ENCODE measurements at regions not wholly inside any gene's neighbourhood (a gene's known extent, or its start where the extent isn't known, plus 50 kb on each side); places are given as distances from the start of the nearest gene placed in this dataset.
A peak's percentile ranks its signal among the peaks of the same experiment; 100 is the strongest.
"Not testable (repeated sequence)": the region's sequence is repeated elsewhere in the genome, so short reads cannot be mapped to it uniquely, and the experiment has no call there.

DNA sequence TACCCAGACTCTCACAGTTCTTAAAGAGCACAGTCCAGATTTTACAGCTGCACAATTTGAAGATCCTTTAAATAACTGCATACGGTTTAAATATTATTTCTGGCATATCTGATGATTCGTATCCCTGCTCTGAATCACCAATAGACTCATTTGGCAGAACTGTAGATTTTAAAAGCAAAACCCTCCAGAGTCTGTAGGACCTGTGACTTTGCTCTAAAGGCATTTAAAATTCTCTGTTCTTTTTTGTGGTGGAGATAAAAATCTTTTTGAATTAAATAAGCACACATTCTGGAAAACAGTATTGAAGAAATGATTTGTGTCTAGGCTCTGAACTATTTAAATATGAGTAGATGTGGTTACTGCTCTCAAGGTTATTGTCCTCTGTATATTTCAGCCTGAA is 246.2 kb upstream of the PITX2 start:
- TF ChIP-seq, protein P1, sequence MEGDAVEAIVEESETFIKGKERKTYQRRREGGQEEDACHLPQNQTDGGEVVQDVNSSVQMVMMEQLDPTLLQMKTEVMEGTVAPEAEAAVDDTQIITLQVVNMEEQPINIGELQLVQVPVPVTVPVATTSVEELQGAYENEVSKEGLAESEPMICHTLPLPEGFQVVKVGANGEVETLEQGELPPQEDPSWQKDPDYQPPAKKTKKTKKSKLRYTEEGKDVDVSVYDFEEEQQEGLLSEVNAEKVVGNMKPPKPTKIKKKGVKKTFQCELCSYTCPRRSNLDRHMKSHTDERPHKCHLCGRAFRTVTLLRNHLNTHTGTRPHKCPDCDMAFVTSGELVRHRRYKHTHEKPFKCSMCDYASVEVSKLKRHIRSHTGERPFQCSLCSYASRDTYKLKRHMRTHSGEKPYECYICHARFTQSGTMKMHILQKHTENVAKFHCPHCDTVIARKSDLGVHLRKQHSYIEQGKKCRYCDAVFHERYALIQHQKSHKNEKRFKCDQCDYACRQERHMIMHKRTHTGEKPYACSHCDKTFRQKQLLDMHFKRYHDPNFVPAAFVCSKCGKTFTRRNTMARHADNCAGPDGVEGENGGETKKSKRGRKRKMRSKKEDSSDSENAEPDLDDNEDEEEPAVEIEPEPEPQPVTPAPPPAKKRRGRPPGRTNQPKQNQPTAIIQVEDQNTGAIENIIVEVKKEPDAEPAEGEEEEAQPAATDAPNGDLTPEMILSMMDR (IDR thresholded peaks at IDR 0.05), result no peak
- WGBS (ENCODE audit: insufficient coverage), result 100% methylated on average over 1 of the region's 2 CpGs
- no peaks in the 10 kb centered on the region for H3K36me3 Mint-ChIP-seq
- peaks cover 8% of the 10 kb centered on the region for H3K4me1 Mint-ChIP-seq
- H3K27ac Mint-ChIP-seq, result no peak overlapping the region
- H3K36me3 ChIP-seq (replicated peaks in 1 of 2; ENCODE audit: control insufficient read depth in 1 of 2, insufficient read depth in 2 of 2, low read length in 2 of 2), result no peaks in the 10 kb centered on the region
- no peak overlapping the region for H3K4me2 ChIP-seq (replicated peaks; ENCODE audit: extremely low read depth, low read length, poor library complexity, severe bottlenecking)
- H3K27me3 ChIP-seq (ENCODE audit: control insufficient read depth in 2 of 2, insufficient read depth in 2 of 2, low read length in 2 of 2), result no peaks in the 10 kb centered on the region
- no peak overlapping the region for H3K4me3 ChIP-seq (replicated peaks in 1 of 3; ENCODE audit: low read depth in 2 of 3, low read length in 3 of 3)
- peaks cover 0 to 4% (median 0%) of the 10 kb centered on the region in 7 donors for H3K9me3 Mint-ChIP-seq
- no peaks in the 10 kb centered on the region for H3K27me3 Mint-ChIP-seq (ENCODE audit: low read depth in 3 of 3)
- no peak for DNase-seq
- H3K4me1 ChIP-seq (ENCODE audit: control insufficient read depth in 1 of 2, insufficient read depth in 2 of 2, low read length in 2 of 2), result no peaks in the 10 kb centered on the region
- H3K27ac ChIP-seq (ENCODE audit: low read depth in 1 of 2, low read length in 2 of 2), result no peak overlapping the region
- H2AFZ ChIP-seq (ENCODE audit: insufficient read depth, low read depth, low read length, poor library complexity, severe bottlenecking), result no peak overlapping the region
- intact Hi-C loops (cut with micrococcal nuclease), result no loop called here
- H3K9ac ChIP-seq (ENCODE audit: insufficient read depth, low read length, poor library complexity, severe bottlenecking), result no peak overlapping the region
- H4K20me1 ChIP-seq (ENCODE audit: insufficient read depth, low read length), result no peaks in the 10 kb centered on the region
- H3K4me3 Mint-ChIP-seq, result no peak overlapping the region
- H3K9me3 ChIP-seq (replicated peaks in 1 of 2; ENCODE audit: control insufficient read depth in 1 of 2, insufficient read depth in 1 of 2, low read length in 2 of 2), result no peaks in the 10 kb centered on the region
- H3K79me2 ChIP-seq (ENCODE audit: insufficient read depth, low read length), result no peaks in the 10 kb centered on the region

DNA sequence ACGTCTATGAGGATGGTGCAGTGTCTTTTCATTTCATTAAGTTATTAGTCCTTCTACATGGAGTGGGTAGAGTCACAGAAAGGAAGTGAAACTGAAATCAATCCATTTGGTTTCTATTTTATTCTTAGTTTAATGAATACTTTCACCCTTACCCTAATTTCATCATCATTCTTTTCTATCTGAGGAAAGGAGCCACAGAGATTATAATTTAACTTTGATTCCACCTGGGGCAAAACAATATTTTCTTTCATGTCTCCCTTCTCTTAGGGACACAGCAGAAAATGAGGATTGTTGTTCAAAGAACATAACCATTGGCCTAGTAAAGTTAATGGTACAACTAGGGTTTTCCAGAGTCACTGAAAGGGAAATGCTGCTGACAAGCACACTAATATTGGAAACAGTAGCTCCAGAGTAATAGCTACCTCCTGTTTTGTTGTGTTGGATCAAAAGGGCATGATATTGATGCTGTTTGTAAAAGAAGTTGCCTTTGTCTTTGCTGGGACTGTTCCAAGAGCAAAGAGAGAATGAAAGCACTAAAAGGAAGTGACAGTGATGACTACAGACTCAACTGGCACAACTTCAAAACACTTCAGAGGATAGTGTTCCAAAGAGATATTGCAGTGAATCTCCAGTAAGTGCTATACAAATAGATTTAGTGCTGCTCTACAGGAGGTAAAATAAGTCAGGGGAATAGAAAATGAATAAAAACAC is 247.1 kb upstream of the PITX2 start:
- no peaks in the 10 kb centered on the region for H3K36me3 ChIP-seq (replicated peaks in 1 of 2; ENCODE audit: control insufficient read depth in 1 of 2, insufficient read depth in 2 of 2, low read length in 2 of 2)
- H3K4me3 Mint-ChIP-seq, result no peak overlapping the region
- no peak overlapping the region for H3K9ac ChIP-seq (ENCODE audit: insufficient read depth, low read length, poor library complexity, severe bottlenecking)
- TF ChIP-seq, protein P1 (IDR thresholded peaks at IDR 0.05), result no peak
- no peak overlapping the region for H3K4me3 ChIP-seq (replicated peaks in 1 of 3; ENCODE audit: low read depth in 2 of 3, low read length in 3 of 3)
- H3K9me3 Mint-ChIP-seq, result peaks cover 0 to 4% (median 0%) of the 10 kb centered on the region in 7 donors
- H3K4me2 ChIP-seq (replicated peaks; ENCODE audit: extremely low read depth, low read length, poor library complexity, severe bottlenecking), result no peak overlapping the region
- H3K9me3 ChIP-seq (replicated peaks in 1 of 2; ENCODE audit: control insufficient read depth in 1 of 2, insufficient read depth in 1 of 2, low read length in 2 of 2), result no peaks in the 10 kb centered on the region
- no peaks in the 10 kb centered on the region for H3K79me2 ChIP-seq (ENCODE audit: insufficient read depth, low read length)
- no peaks in the 10 kb centered on the region for H4K20me1 ChIP-seq (ENCODE audit: insufficient read depth, low read length)
- no peaks in the 10 kb centered on the region for H3K27me3 Mint-ChIP-seq (ENCODE audit: low read depth in 3 of 3)
- no peak overlapping the region for H3K27ac ChIP-seq (ENCODE audit: low read depth in 1 of 2, low read length in 2 of 2)
- no peaks in the 10 kb centered on the region for H3K36me3 Mint-ChIP-seq
- no CpG with 5 or more reads among the region's 1 CpG for WGBS (ENCODE audit: insufficient coverage)
- DNase-seq, result no peak
- no peaks in the 10 kb centered on the region for H3K27me3 ChIP-seq (ENCODE audit: control insufficient read depth in 2 of 2, insufficient read depth in 2 of 2, low read length in 2 of 2)
- intact Hi-C loops (cut with micrococcal nuclease), result no loop called here
- peak overlapping the region in 1 of 7 donors; percentile 28 for H3K27ac Mint-ChIP-seq
- H3K4me1 ChIP-seq (ENCODE audit: control insufficient read depth in 1 of 2, insufficient read depth in 2 of 2, low read length in 2 of 2), result no peaks in the 10 kb centered on the region
- no peak overlapping the region for H2AFZ ChIP-seq (ENCODE audit: insufficient read depth, low read depth, low read length, poor library complexity, severe bottlenecking)
- H3K4me1 Mint-ChIP-seq, result peaks cover 8% of the 10 kb centered on the region

DNA sequence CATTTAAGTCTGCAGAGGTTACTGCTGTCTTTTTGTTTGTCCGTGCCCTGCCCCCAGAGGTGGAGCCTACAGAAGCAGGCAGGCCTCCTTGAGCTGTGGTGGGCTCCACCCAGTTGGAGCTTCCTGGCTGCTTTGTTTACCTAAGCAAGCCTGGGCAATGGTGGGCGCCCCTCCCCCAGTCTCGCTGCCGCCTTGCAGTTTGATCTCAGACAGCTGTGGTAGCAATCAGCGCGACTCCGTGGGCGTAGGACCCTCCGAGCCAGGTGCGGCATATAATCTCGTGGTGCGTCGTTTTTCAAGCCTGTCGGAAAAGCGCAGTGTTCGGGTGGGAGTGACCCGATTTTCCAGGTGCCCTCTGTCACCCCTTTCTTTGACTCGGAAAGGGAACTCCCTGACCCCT is 253.3 kb upstream of the PITX2 start:
- H3K27ac Mint-ChIP-seq; H3K4me1 Mint-ChIP-seq; H3K27me3 ChIP-seq (ENCODE audit: control insufficient read depth in 2 of 2, insufficient read depth in 2 of 2, low read length in 2 of 2); H3K4me3 Mint-ChIP-seq; H3K4me2 ChIP-seq (replicated peaks; ENCODE audit: extremely low read depth, low read length, poor library complexity, severe bottlenecking); intact Hi-C loops (cut with micrococcal nuclease); H4K20me1 ChIP-seq (ENCODE audit: insufficient read depth, low read length); H3K36me3 Mint-ChIP-seq; H3K36me3 ChIP-seq (replicated peaks in 1 of 2; ENCODE audit: control insufficient read depth in 1 of 2, insufficient read depth in 2 of 2, low read length in 2 of 2); H3K9me3 ChIP-seq (replicated peaks in 1 of 2; ENCODE audit: control insufficient read depth in 1 of 2, insufficient read depth in 1 of 2, low read length in 2 of 2); H3K27me3 Mint-ChIP-seq (ENCODE audit: low read depth in 3 of 3); H3K4me3 ChIP-seq (replicated peaks in 1 of 3; ENCODE audit: low read depth in 2 of 3, low read length in 3 of 3); H2AFZ ChIP-seq (ENCODE audit: insufficient read depth, low read depth, low read length, poor library complexity, severe bottlenecking); H3K4me1 ChIP-seq (ENCODE audit: control insufficient read depth in 1 of 2, insufficient read depth in 2 of 2, low read length in 2 of 2); H3K9ac ChIP-seq (ENCODE audit: insufficient read depth, low read length, poor library complexity, severe bottlenecking); DNase-seq; H3K27ac ChIP-seq (ENCODE audit: low read depth in 1 of 2, low read length in 2 of 2); H3K79me2 ChIP-seq (ENCODE audit: insufficient read depth, low read length): not testable (repeated sequence)
- 94% methylated on average over 17 of the region's 18 CpGs for WGBS (ENCODE audit: insufficient coverage)
- H3K9me3 Mint-ChIP-seq, result peaks cover 0 to 15% (median 6%) of the 10 kb centered on the region in 7 donors

Data from CD14-positive monocyte (primary cell).